Endodermal cell (in vitro differentiated cells): ENCODE measurements at regions not wholly inside any gene's neighbourhood (a gene's known extent, or its start where the extent isn't known, plus 50 kb on each side); places are given as distances from the start of the nearest gene placed in this dataset.

ENCODE experiments used
- DNase-seq: peaks from one replicate; pipeline ENCODE4 v3.0.0-alpha.2; 2017
- H3K27ac ChIP-seq: 2 replicates; pipeline ENCODE4 v1.5.1; 2013; ENCODE audit warnings: mild to moderate bottlenecking, low read depth, low read length, moderate library complexity
- H3K27me3 ChIP-seq: 2 replicates; pipeline ENCODE4 v1.6.1; 2013; ENCODE audit warnings: mild to moderate bottlenecking, low read length, moderate library complexity; ENCODE audit not compliant: insufficient read depth, control insufficient read depth, poor library complexity, severe bottlenecking
- H3K36me3 ChIP-seq: 2 replicates; pipeline ENCODE4 v1.7.0; 2013; ENCODE audit warnings: mild to moderate bottlenecking, low read length, moderate library complexity; ENCODE audit not compliant: control insufficient read depth, insufficient read depth
- H3K4me1 ChIP-seq: one replicate; pipeline ENCODE4 v1.7.0; 2013; ENCODE audit warnings: low read length; ENCODE audit not compliant: control insufficient read depth, insufficient read depth
- H3K4me3 ChIP-seq: 2 replicates; pipeline ENCODE4 v1.5.1; 2013; ENCODE audit warnings: mild to moderate bottlenecking, low read length, moderate library complexity
- H3K9ac ChIP-seq: 2 replicates; pipeline ENCODE4 v1.6.1; 2013; ENCODE audit warnings: mild to moderate bottlenecking, low read length, moderate library complexity; ENCODE audit not compliant: poor library complexity, severe bottlenecking; ENCODE audit errors: extremely low read depth
- H3K9me3 ChIP-seq: 2 replicates; pipeline ENCODE4 v1.6.1; 2013; ENCODE audit warnings: mild to moderate bottlenecking, low read length, moderate library complexity; ENCODE audit not compliant: control insufficient read depth
- H3K27ac Mint-ChIP-seq: 2 replicates; pipeline ENCODE4 v1.8.0; 2020; ENCODE audit warnings: mixed read lengths
- H3K27me3 Mint-ChIP-seq: 2 replicates; pipeline ENCODE4 v1.8.0; 2021; ENCODE audit warnings: mild to moderate bottlenecking, mixed read lengths; ENCODE audit not compliant: insufficient read depth
- H3K36me3 Mint-ChIP-seq: 2 replicates; pipeline ENCODE4 v1.8.0; 2020; ENCODE audit warnings: low read depth, mixed read lengths
- H3K4me1 Mint-ChIP-seq: 2 replicates; pipeline ENCODE4 v1.8.0; 2020; ENCODE audit warnings: mixed read lengths
- H3K4me3 Mint-ChIP-seq: 2 replicates; pipeline ENCODE4 v1.8.0; 2020; ENCODE audit warnings: mild to moderate bottlenecking, moderate library complexity, mixed read lengths
- H3K9me3 Mint-ChIP-seq: 2 replicates; pipeline ENCODE4 v1.8.0; 2020; ENCODE audit warnings: mild to moderate bottlenecking, mixed read lengths
- WGBS, 2 experiments: methylation state at CpG; one replicate each; pipeline versions ENCODE4 v1.1.5 to v1.1.7; 2013; ENCODE audit warnings: missing lambda C conversion rate in 2 of 2, mixed read lengths in 1 of 2; ENCODE audit not compliant: insufficient coverage in 1 of 2, insufficient read length in 1 of 2; 5-methylcytosine and 5-hydroxymethylcytosine counted together
- TF ChIP-seq, protein P1 (sequence below): fragments of 200-600 bp; sonication (generic); conservative IDR thresholded peaks from 2 replicates; pipeline ENCODE4 v1.5.0; 2021; ENCODE audit warnings: antibody characterized with exemption, mild to moderate bottlenecking

GRCh38 chr15:73001840-73002239 lies 50.4 kb upstream of the NEO1 start:
- Histone ChIP-seq H3K27me3 (no peaks in the 10 kb centered on the region), H3K4me3 (no peak overlapping the region), H3K27ac (no peak overlapping the region), H3K9me3 (no peaks in the 10 kb centered on the region), H3K4me1 (no peaks in the 10 kb centered on the region), H3K9ac (no peak overlapping the region), H3K36me3 (no peaks in the 10 kb centered on the region)
- DNase-seq, result no peak
- 90 to 98% methylated on average over 1 to 2 of the region's 2 CpGs for WGBS, 2 experiments
- no peaks in the 10 kb centered on the region for H3K9me3 Mint-ChIP-seq
- H3K27ac Mint-ChIP-seq, result no peak overlapping the region
- TF ChIP-seq, protein P1, sequence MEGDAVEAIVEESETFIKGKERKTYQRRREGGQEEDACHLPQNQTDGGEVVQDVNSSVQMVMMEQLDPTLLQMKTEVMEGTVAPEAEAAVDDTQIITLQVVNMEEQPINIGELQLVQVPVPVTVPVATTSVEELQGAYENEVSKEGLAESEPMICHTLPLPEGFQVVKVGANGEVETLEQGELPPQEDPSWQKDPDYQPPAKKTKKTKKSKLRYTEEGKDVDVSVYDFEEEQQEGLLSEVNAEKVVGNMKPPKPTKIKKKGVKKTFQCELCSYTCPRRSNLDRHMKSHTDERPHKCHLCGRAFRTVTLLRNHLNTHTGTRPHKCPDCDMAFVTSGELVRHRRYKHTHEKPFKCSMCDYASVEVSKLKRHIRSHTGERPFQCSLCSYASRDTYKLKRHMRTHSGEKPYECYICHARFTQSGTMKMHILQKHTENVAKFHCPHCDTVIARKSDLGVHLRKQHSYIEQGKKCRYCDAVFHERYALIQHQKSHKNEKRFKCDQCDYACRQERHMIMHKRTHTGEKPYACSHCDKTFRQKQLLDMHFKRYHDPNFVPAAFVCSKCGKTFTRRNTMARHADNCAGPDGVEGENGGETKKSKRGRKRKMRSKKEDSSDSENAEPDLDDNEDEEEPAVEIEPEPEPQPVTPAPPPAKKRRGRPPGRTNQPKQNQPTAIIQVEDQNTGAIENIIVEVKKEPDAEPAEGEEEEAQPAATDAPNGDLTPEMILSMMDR, result no peak
- no peaks in the 10 kb centered on the region for H3K36me3 Mint-ChIP-seq
- peaks cover 7% of the 10 kb centered on the region for H3K4me1 Mint-ChIP-seq
- H3K27me3 Mint-ChIP-seq, result no peaks in the 10 kb centered on the region
- H3K4me3 Mint-ChIP-seq, result no peak overlapping the region

DNA sequence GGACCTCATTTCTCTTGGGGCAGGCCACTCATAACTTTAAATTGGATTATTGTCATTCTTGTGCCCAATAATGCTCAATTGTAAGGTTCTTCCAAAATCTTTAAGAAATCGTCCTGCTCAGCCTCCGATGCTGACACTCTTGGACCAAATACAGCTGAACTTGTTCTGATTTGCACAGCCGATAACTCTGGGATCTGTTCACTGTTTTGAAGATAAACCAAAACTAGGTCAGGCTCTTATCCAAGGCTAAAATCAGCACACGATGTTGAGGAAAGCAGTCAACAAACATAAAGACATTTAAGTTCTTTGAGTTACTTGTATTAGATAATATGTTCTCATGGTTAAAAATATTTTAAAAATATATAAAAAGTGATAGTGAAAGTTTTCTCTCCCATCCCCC lies 52.0 kb upstream of the NEO1 start:
- WGBS, 2 experiments, result 95 to 96% methylated on average over 3 to 4 of the region's 4 CpGs
- peaks cover 8% of the 10 kb centered on the region for H3K4me1 Mint-ChIP-seq
- Histone ChIP-seq H3K4me3 (no peak overlapping the region), H3K4me1 (no peaks in the 10 kb centered on the region), H3K9me3 (no peaks in the 10 kb centered on the region), H3K27ac (no peak overlapping the region), H3K36me3 (no peaks in the 10 kb centered on the region), H3K9ac (no peak overlapping the region), H3K27me3 (no peaks in the 10 kb centered on the region)
- DNase-seq, result no peak
- no peaks in the 10 kb centered on the region for H3K27me3 Mint-ChIP-seq
- no peaks in the 10 kb centered on the region for H3K36me3 Mint-ChIP-seq
- H3K27ac Mint-ChIP-seq, result no peak overlapping the region
- H3K9me3 Mint-ChIP-seq, result no peaks in the 10 kb centered on the region
- no peak overlapping the region for H3K4me3 Mint-ChIP-seq
- TF ChIP-seq, protein P1, result no peak

DNA sequence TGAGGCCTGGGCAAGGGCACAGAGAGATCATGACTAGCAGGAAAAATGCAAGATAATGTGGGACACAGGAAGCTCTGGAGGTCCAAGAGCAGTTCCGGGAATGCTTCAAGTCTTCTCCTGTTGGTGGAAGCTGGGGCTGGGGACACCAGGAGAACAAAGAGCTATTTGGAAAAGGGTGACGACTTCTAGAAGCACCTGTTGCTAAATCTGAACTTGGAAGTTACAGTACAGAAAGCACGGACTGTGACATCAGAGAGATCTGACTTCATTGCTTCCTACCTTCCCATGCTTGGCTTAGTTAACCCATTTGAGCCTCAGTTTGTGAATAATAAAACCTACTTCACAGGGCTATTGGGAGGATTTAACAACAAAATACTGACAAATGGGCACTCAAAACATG lies 52.7 kb upstream of the NEO1 start:
- Mint-ChIP-seq H3K27me3 (no peaks in the 10 kb centered on the region), H3K36me3 (no peaks in the 10 kb centered on the region), H3K4me3 (no peak overlapping the region), H3K9me3 (no peaks in the 10 kb centered on the region), H3K27ac (no peak overlapping the region), H3K4me1 (peaks cover 12% of the 10 kb centered on the region)
- Histone ChIP-seq H3K9me3 (no peaks in the 10 kb centered on the region), H3K27me3 (no peaks in the 10 kb centered on the region), H3K36me3 (no peaks in the 10 kb centered on the region), H3K4me1 (no peaks in the 10 kb centered on the region), H3K9ac (no peak overlapping the region), H3K4me3 (no peak overlapping the region), H3K27ac (no peak overlapping the region)
- TF ChIP-seq, protein P1, result no peak
- no peak for DNase-seq
- WGBS, 2 experiments, result 82 to 90% methylated on average over 3 of the region's 3 CpGs
